Retinal pigment epithelial cell (primary cell): ENCODE measurements at regions not wholly inside any gene's neighbourhood (a gene's known extent, or its start where the extent isn't known, plus 50 kb on each side); places are given as distances from the start of the nearest gene placed in this dataset.
"Not testable (repeated sequence)": the region's sequence is repeated elsewhere in the genome, so short reads cannot be mapped to it uniquely, and the experiment has no call there.

Source experiments
- DNase-seq: peaks from one replicate; pipeline ENCODE4 v3.0.0-alpha.2; 2010; ENCODE audit warnings: low read depth
- H3K4me3 ChIP-seq: 2 replicates; pipeline ENCODE4 v1.5.1; 2011; ENCODE audit warnings: mild to moderate bottlenecking, low read length, control low read depth, moderate library complexity
- CTCF ChIP-seq: conservative IDR thresholded peaks from 2 replicates; pipeline ENCODE4 v1.5.1; 2011; ENCODE audit warnings: low read depth, low read length, control low read depth, inconsistent platforms

- no peak for TF ChIP-seq CTCF
- no peak overlapping the region for H3K4me3 ChIP-seq
- DNase-seq: no peak
Observed at GRCh38 chr6:144435602-144436426, 150.7 kb downstream of the UTRN start.

- no peak for DNase-seq
- TF ChIP-seq CTCF: no peak
- no peak overlapping the region for H3K4me3 ChIP-seq
Observed at GRCh38 chr6:144437105-144437504, 152.0 kb downstream of the UTRN start.

- no peak for DNase-seq
- TF ChIP-seq CTCF: no peak
- H3K4me3 ChIP-seq: no peak overlapping the region
Observed at GRCh38 chr6:144438103-144438502, 153.0 kb downstream of the UTRN start.

- no peak for TF ChIP-seq CTCF
Observed at GRCh38 chr6:144439016-144439415, 153.9 kb downstream of the UTRN start.

GRCh38 chr6:144441801-144442200 lies 156.7 kb downstream of the UTRN start:
- DNase-seq, H3K4me3 ChIP-seq: not testable (repeated sequence)

More at GRCh38 chr6:144439016-144439415, 153.9 kb downstream of the UTRN start:
- no peak for DNase-seq
- H3K4me3 ChIP-seq: no peak overlapping the region

- no peak for DNase-seq
Observed at GRCh38 chr6:144443157-144443556, 158.0 kb downstream of the UTRN start.

GRCh38 chr6:144447472-144447871 lies 162.3 kb downstream of the UTRN start:
- H3K4me3 ChIP-seq: no peak overlapping the region
- DNase-seq: no peak
- TF ChIP-seq CTCF: no peak

More at GRCh38 chr6:144443157-144443556, 158.0 kb downstream of the UTRN start:
- no peak for TF ChIP-seq CTCF
- H3K4me3 ChIP-seq: no peak overlapping the region
